HepG2 (cell line): ENCODE measurements at regions not wholly inside any gene's neighbourhood (a gene's known extent, or its start where the extent isn't known, plus 50 kb on each side); places are given as distances from the start of the nearest gene placed in this dataset.

Experiments
- ATAC-seq: fragments of 200-7000 bp; cut with Tn5 transposase; 3 replicates; pipeline ENCODE4 v1.9.1; 2020; ENCODE audit warnings: mild to moderate bottlenecking, moderate library complexity
- BruUV-seq: library from RNA; stranded (reverse); fragments of 400-500 nt; replicated peaks from 2 replicates; lab custom pipeline; 2021; lab: Mats Ljungman, UMichigan
- CTCF ChIA-PET: fragments of 300-600 bp; formaldehyde crosslinking; extraction: SDS; loops from one replicate; lab custom pipeline; 2021; ENCODE audit warnings: low total read pairs, inconsistent platforms, low intra/inter-chr PET ratio; lab: Yijun Ruan, JAX
- POLR2A ChIA-PET: fragments of 350-600 bp; sonication (Branson Sonifier 250); formaldehyde crosslinking; loops from one replicate; lab custom pipeline; 2020; ENCODE audit warnings: antibody characterized with exemption, inconsistent platforms; lab: Yijun Ruan, JAX
- DNase-seq: peaks from one replicate; pipeline ENCODE4 v3.0.0-alpha.2; 2015; ENCODE audit warnings: low spot score
- FAIRE-seq: peaks from 3 replicates; lab custom pipeline; 2011; peaks lifted over from hg19 to GRCh38; lab: Jason Lieb, UNC
- H2AFZ ChIP-seq: one replicate; pipeline ENCODE4 v1.6.1; 2011; ENCODE audit warnings: low read length, inconsistent platforms
- H3K27ac ChIP-seq: fragments of 300-600 bp; 3 replicates; pipeline ENCODE4 v1.8.0; 2011; ENCODE audit warnings: mixed run types, mild to moderate bottlenecking, mixed read lengths, low read length, inconsistent platforms; ENCODE audit not compliant: insufficient read depth; ENCODE audit errors: extremely low read length
- H3K27me3 ChIP-seq, 2 experiments: fragments of 200-600 bp in 1 of 2; 2 replicates in 1 of 2; 3 replicates in 1 of 2; pipeline versions ENCODE4 v1.6.0 to v1.8.0; 2011; ENCODE audit warnings: low read length in 2 of 2, mild to moderate bottlenecking in 2 of 2, moderate library complexity in 2 of 2, inconsistent platforms in 1 of 2; ENCODE audit not compliant: insufficient read depth in 2 of 2, control insufficient read depth in 1 of 2
- H3K36me3 ChIP-seq, 2 experiments: fragments of 200-600 bp in 1 of 2; replicated peaks in 1 of 2; 2 replicates in 1 of 2; 3 replicates in 1 of 2; pipeline versions ENCODE4 v1.5.1 to v1.8.0; 2011; ENCODE audit warnings: low read length in 2 of 2, inconsistent platforms in 1 of 2; ENCODE audit not compliant: insufficient read depth in 2 of 2, control insufficient read depth in 1 of 2
- H3K4me1 ChIP-seq: 2 replicates; pipeline ENCODE4 v1.5.1; 2012; ENCODE audit warnings: low read length, inconsistent platforms; ENCODE audit not compliant: insufficient read depth
- H3K4me2 ChIP-seq: 2 replicates; pipeline ENCODE4 v1.6.0; 2011; ENCODE audit warnings: low read depth, low read length, inconsistent platforms
- H3K4me3 ChIP-seq, 3 experiments: fragments of 200-600 bp in 1 of 3; sonication (generic), shearing (Covaris generic) in 1 of 3; replicated peaks in 1 of 3; 2 replicates each; pipeline ENCODE4 v1.5.1; 2011 to 2016; ENCODE audit warnings: low read length in 3 of 3, inconsistent platforms in 2 of 3, low read depth in 2 of 3, mild to moderate bottlenecking in 2 of 3, control low read depth in 1 of 3, mixed read lengths in 1 of 3; ENCODE audit not compliant: insufficient read depth in 1 of 3
- H3K79me2 ChIP-seq: one replicate; pipeline ENCODE4 v1.6.1; 2011; ENCODE audit warnings: low read length, inconsistent platforms; ENCODE audit not compliant: insufficient read depth
- H3K9ac ChIP-seq: 2 replicates; pipeline ENCODE4 v1.6.0; 2011; ENCODE audit warnings: mild to moderate bottlenecking, low read depth, low read length, inconsistent platforms; ENCODE audit not compliant: insufficient read depth
- H3K9me3 ChIP-seq: 2 replicates; pipeline ENCODE4 v1.5.1; 2012; ENCODE audit warnings: mild to moderate bottlenecking, low read length
- H4K20me1 ChIP-seq: 2 replicates; pipeline ENCODE4 v1.6.0; 2011; ENCODE audit warnings: inconsistent platforms, mild to moderate bottlenecking, low read length, moderate library complexity; ENCODE audit not compliant: insufficient read depth
- ATF7 ChIP-seq, 2 experiments: fragments of 450-650 bp in 1 of 2; sonication (generic) in 1 of 2; formaldehyde crosslinking in 1 of 2; IDR thresholded peaks; 2 replicates each; pipeline versions ENCODE4 v1.4.0 to v1.6.1; 2016 to 2020; ENCODE audit warnings: antibody characterized with exemption in 1 of 2, mild to moderate bottlenecking in 1 of 2, missing genetic modification reagents in 1 of 2
- CREB1 ChIP-seq, 2 experiments: fragments of 450-650 bp in 1 of 2; IDR thresholded peaks; 2 replicates each; pipeline ENCODE4 v1.6.1; 2016 to 2017; ENCODE audit warnings: control low read depth in 1 of 2, mild to moderate bottlenecking in 1 of 2, missing compliant biosample characterization in 1 of 2, missing genetic modification characterization in 1 of 2
- ZNF101 ChIP-seq: sonication (generic); formaldehyde crosslinking; IDR thresholded peaks from 2 replicates; pipeline ENCODE4 v1.4.0; 2020; ENCODE audit warnings: mild to moderate bottlenecking, low read depth, missing genetic modification reagents, borderline replicate concordance
- WGBS: methylation state at CpG from one replicate; pipeline ENCODE4 v1.1.6; 2017; ENCODE audit warnings: low lambda C conversion rate; 5-methylcytosine and 5-hydroxymethylcytosine counted together
- in situ Hi-C: cut with HindIII; loops from 2 replicates; pipeline ENCODE4 v1.10.0; 2017; ENCODE audit warnings: low pct_unique_long_range_greater_than_20kb; ENCODE audit not compliant: extremely low pct_ligation_motif_present
- intact Hi-C: fragments of 100-400 bp; cut with micrococcal nuclease; formaldehyde crosslinking; loops from one replicate; pipeline ENCODE4 v1.10.0; 2022; ENCODE audit not compliant: unreplicated experiment
- TF ChIP-seq, protein P1 (sequence below): sonication (generic); formaldehyde crosslinking; IDR thresholded peaks from 2 replicates; pipeline ENCODE4 v1.9.0; 2022; ENCODE audit warnings: missing genetic modification reagents, mild to moderate bottlenecking, borderline replicate concordance
- TF ChIP-seq, protein P2 (sequence below): sonication (generic); formaldehyde crosslinking; IDR thresholded peaks from 2 replicates; pipeline ENCODE4 v1.4.0; 2020; ENCODE audit warnings: missing genetic modification reagents

- CTCF ChIA-PET = no interaction called here
- intact Hi-C loops (no loop called here), in situ Hi-C loops (no loop called here)
- BruUV-seq = no TSS peak
- no peak overlapping the region for H3K27ac ChIP-seq
- 3% methylated on average over 8 of the region's 8 CpGs for WGBS
- H3K9me3 ChIP-seq = peaks cover 82% of the 10 kb centered on the region
- no peaks in the 10 kb centered on the region for H4K20me1 ChIP-seq
- ATAC-seq (no peak), FAIRE-seq (no peak), DNase-seq (no peak)
- H3K9ac ChIP-seq = no peak overlapping the region
- no peaks in the 10 kb centered on the region for H3K27me3 ChIP-seq
- TF ChIP-seq ATF7 (IDR thresholded peaks at IDR 0.05) (peak; percentile 91), ATF7 (CRISPR knock-in tag; IDR thresholded peaks at IDR 0.05) (no peak), ZNF101 (CRISPR knock-in tag) (no peak), CREB1 (IDR thresholded peaks at IDR 0.05) (peak; percentile 59), CREB1 (CRISPR knock-in tag; IDR thresholded peaks at IDR 0.05) (no peak)
- TF ChIP-seq, protein P1, sequence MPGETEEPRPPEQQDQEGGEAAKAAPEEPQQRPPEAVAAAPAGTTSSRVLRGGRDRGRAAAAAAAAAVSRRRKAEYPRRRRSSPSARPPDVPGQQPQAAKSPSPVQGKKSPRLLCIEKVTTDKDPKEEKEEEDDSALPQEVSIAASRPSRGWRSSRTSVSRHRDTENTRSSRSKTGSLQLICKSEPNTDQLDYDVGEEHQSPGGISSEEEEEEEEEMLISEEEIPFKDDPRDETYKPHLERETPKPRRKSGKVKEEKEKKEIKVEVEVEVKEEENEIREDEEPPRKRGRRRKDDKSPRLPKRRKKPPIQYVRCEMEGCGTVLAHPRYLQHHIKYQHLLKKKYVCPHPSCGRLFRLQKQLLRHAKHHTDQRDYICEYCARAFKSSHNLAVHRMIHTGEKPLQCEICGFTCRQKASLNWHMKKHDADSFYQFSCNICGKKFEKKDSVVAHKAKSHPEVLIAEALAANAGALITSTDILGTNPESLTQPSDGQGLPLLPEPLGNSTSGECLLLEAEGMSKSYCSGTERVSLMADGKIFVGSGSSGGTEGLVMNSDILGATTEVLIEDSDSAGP (CRISPR knock-in tag) = no peak
- TF ChIP-seq, protein P2, sequence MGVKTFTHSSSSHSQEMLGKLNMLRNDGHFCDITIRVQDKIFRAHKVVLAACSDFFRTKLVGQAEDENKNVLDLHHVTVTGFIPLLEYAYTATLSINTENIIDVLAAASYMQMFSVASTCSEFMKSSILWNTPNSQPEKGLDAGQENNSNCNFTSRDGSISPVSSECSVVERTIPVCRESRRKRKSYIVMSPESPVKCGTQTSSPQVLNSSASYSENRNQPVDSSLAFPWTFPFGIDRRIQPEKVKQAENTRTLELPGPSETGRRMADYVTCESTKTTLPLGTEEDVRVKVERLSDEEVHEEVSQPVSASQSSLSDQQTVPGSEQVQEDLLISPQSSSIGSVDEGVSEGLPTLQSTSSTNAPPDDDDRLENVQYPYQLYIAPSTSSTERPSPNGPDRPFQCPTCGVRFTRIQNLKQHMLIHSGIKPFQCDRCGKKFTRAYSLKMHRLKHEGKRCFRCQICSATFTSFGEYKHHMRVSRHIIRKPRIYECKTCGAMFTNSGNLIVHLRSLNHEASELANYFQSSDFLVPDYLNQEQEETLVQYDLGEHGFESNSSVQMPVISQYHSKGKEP (CRISPR knock-in tag) = no peak
- no peak overlapping the region for H3K4me3 ChIP-seq
- no peak overlapping the region for H3K4me2 ChIP-seq
- no peak overlapping the region for H2AFZ ChIP-seq
- no peaks in the 10 kb centered on the region for H3K79me2 ChIP-seq
- no peaks in the 10 kb centered on the region for H3K4me1 ChIP-seq
- H3K36me3 ChIP-seq = no peaks in the 10 kb centered on the region
- POLR2A ChIA-PET = no interaction called here
These were observed 100.8 kb downstream of the KCNA4 start for GRCh38 chr11:29916040-29916439.
